SU-DHL-6 (cell line): ENCODE measurements at regions not wholly inside any gene's neighbourhood (a gene's known extent, or its start where the extent isn't known, plus 50 kb on each side); places are given as distances from the start of the nearest gene placed in this dataset.

Experiments
- EZH2phosphoT487 ChIP-seq: fragments of 200-600 bp; sonication (generic), shearing (Covaris generic); conservative IDR thresholded peaks from 2 replicates; pipeline ENCODE4 v1.6.1; 2018; ENCODE audit warnings: mild to moderate bottlenecking, antibody characterized with exemption, low read length, moderate library complexity, mixed read lengths
- TF ChIP-seq, protein P1 (sequence below): fragments of 200-600 bp; sonication (generic); IDR thresholded peaks from one replicate; pipeline ENCODE4 v1.5.1; 2017; ENCODE audit warnings: antibody characterized with exemption, mild to moderate bottlenecking, low read length, moderate library complexity; ENCODE audit not compliant: insufficient read depth, poor library complexity, severe bottlenecking

DNA sequence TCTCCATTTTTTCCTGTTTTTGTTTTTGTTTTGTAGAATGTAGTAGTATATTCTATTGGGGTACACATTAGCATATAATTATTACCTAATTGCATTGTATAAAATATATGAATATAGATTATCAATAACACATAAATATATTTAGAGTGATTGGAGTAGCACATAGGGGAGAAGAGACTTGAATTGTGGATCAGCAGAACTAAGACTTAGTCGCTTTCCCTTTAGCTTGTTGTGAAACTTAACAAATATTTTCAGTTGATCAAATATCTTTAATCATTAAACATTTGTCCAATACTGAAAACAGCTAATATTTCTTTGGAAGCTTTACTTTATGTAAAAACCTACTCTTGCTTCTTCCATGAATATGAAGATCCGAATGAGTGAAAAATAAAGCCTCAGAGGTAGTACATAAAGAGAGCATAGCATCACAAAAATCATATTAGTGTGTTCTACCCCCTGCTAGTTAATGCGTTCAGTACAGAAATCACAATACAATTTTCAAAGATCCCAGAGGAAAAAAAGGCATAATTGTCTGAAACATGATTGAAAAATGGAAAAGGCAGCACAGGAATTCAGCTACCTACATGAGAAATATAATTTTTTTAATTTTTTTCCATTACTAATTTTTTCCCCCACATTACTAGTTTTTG lies 1348.0 kb upstream of the PRR20A start:
- TF ChIP-seq, protein P1, sequence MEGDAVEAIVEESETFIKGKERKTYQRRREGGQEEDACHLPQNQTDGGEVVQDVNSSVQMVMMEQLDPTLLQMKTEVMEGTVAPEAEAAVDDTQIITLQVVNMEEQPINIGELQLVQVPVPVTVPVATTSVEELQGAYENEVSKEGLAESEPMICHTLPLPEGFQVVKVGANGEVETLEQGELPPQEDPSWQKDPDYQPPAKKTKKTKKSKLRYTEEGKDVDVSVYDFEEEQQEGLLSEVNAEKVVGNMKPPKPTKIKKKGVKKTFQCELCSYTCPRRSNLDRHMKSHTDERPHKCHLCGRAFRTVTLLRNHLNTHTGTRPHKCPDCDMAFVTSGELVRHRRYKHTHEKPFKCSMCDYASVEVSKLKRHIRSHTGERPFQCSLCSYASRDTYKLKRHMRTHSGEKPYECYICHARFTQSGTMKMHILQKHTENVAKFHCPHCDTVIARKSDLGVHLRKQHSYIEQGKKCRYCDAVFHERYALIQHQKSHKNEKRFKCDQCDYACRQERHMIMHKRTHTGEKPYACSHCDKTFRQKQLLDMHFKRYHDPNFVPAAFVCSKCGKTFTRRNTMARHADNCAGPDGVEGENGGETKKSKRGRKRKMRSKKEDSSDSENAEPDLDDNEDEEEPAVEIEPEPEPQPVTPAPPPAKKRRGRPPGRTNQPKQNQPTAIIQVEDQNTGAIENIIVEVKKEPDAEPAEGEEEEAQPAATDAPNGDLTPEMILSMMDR = no peak
- no peak for TF ChIP-seq EZH2phosphoT487
